Fibroblast of skin of right biceps (primary cell): ENCODE measurements at regions not wholly inside any gene's neighbourhood (a gene's known extent, or its start where the extent isn't known, plus 50 kb on each side); places are given as distances from the start of the nearest gene placed in this dataset.

Experiments
- DNase-seq: peaks from one replicate; pipeline ENCODE4 v3.0.0-alpha.2; 2013

- DNase-seq, result peak; percentile 40
Measured at GRCh38 chr3:70120357-70120966, 120.9 kb downstream of the SAMMSON start.

DNA sequence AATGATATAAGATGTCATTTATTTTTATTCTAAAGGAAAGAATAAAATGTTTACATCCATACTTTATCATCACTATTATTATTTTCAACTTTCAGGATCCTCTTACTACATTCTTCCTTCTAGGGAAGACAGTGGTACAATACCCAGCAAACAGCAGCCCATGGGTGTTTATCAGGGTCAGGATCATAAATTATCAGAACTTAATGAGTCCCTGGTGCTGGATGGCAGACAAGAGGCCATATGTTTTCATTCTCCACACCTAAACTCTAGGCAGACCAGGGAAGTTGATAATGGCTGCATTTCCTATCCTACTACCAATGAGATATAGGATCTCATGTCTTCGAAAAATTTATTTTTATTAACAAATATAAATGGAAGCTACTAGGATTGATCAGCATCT lies 127.7 kb downstream of the SAMMSON start:
- DNase-seq, result no peak

- DNase-seq, result no peak
Measured at GRCh38 chr3:70137366-70137765, 137.8 kb downstream of the SAMMSON start.

DNA sequence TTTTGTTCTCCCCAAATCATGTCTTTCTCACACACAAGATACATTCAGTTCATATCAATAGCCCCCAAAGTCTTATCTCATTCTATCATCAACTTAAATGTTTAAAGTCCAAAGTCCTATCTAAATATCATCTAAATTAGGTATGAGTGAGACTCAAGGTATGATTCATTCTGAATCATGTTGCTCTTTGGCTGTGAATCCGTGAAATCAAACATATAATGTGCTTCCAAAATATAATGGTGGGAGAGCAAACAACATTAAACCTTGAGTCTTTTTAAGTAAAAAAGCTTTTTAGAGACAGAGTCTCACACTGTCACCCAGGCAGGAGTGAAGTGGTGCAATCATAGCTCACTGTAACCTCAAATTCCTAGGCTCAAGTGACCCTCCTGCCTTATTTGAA lies 139.1 kb downstream of the SAMMSON start:
- peak; percentile 8 for DNase-seq
